ENCODE measurements at regions not wholly inside any gene's neighbourhood (a gene's known extent, or its start where the extent isn't known, plus 50 kb on each side); places are given as distances from the start of the nearest gene placed in this dataset.

- Histone ChIP-seq H3K4ac (replicated peaks; ENCODE audit: insufficient read length, low read depth, low read length) (no peak overlapping the region), H4K8ac (ENCODE audit: extremely low read depth, insufficient read depth, low read length) (no peak overlapping the region), H2BK15ac (ENCODE audit: low read length) (no peak overlapping the region), H3K9ac (replicated peaks in 1 of 4; ENCODE audit: extremely low read depth in 1 of 4, low read depth in 3 of 4, low read length in 3 of 4) (no peak overlapping the region), H2AFZ (ENCODE audit: low read length) (no peak overlapping the region), H4K91ac (replicated peaks; ENCODE audit: insufficient read length, low read length) (no peak overlapping the region), H3K14ac (ENCODE audit: insufficient read length) (no peak overlapping the region), H3K27ac (ENCODE audit: low read depth, low read length) (no peak overlapping the region), H3K4me2 (ENCODE audit: insufficient read depth in 1 of 2, low read depth in 2 of 2, low read length in 2 of 2) (no peak overlapping the region), H3K23ac (ENCODE audit: insufficient read length) (no peak overlapping the region), H2BK120ac (replicated peaks; ENCODE audit: low read depth, low read length) (no peak overlapping the region), H3K18ac (ENCODE audit: extremely low read depth, low read length) (no peak overlapping the region), H3K79me1 (ENCODE audit: low read depth, low read length) (no peaks in the 10 kb centered on the region), H3K9me3 (ENCODE audit: insufficient read depth in 2 of 2, low read depth in 1 of 2, low read length in 1 of 2) (no peaks in the 10 kb centered on the region; a peak in 1 of 4 replicates), H3K23me2 (ENCODE audit: low read depth, low read length) (no peaks in the 10 kb centered on the region), H2BK5ac (ENCODE audit: low read depth, low read length) (no peak overlapping the region), H3K36me3 (ENCODE audit: control insufficient read depth in 2 of 4, insufficient read depth in 4 of 4, low read length in 3 of 4) (no peaks in the 10 kb centered on the region), H4K20me1 (replicated peaks in 1 of 2; ENCODE audit: control insufficient read depth in 1 of 2, insufficient read depth in 2 of 2, low read length in 2 of 2) (no peaks in the 10 kb centered on the region), H3K4me3 (ENCODE audit: extremely low read depth in 1 of 4, insufficient read depth in 2 of 4, low read depth in 3 of 4, low read length in 4 of 4) (no peak overlapping the region), H3K79me2 (ENCODE audit: control insufficient read depth in 1 of 2, insufficient read depth in 2 of 2, low read length in 2 of 2) (no peaks in the 10 kb centered on the region), H4K5ac (ENCODE audit: insufficient read length, low read depth, low read length) (no peak overlapping the region), H2BK20ac (ENCODE audit: low read length) (no peak overlapping the region), H2AK5ac (ENCODE audit: low read depth, low read length) (no peak overlapping the region), H2BK12ac (ENCODE audit: low read depth, low read length) (no peak overlapping the region), H3K27me3 (replicated peaks in 1 of 4; ENCODE audit: control insufficient read depth in 3 of 4, extremely low read depth in 1 of 4, insufficient read depth in 3 of 4, low read length in 3 of 4) (no peaks in the 10 kb centered on the region; a peak in 1 of 7 replicates), H3K4me1 (replicated peaks in 1 of 4; ENCODE audit: control insufficient read depth in 3 of 4, insufficient read depth in 4 of 4, low read length in 3 of 4) (no peaks in the 10 kb centered on the region), H3K56ac (replicated peaks; ENCODE audit: insufficient read length, low read depth, low read length) (no peak overlapping the region)
- no peak for DNase-seq (ENCODE audit: low read depth in 1 of 2, low spot score in 2 of 2)
- POLR2A ChIA-PET (ENCODE audit: partially characterized antibody), result interaction anchor here (0.6 kb wide), 1 partner anchor 1104 kb away, joined by 3 read pairs; no protein-coding TSS in a partner anchor
- 85% methylated on average over 3 of the region's 3 CpGs; no CpG with 5 or more reads in 1 of the 2 experiments for WGBS, 2 experiments (ENCODE audit: extremely low coverage in 1 of 2, insufficient coverage in 1 of 2, insufficient read length in 1 of 2, insufficient replicate concordance in 2 of 2, low coverage in 1 of 2, low lambda C conversion rate in 2 of 2, missing lambda C conversion rate in 1 of 2)
- CTCF ChIA-PET (ENCODE audit: partially characterized antibody), result no interaction called here
- FAIRE-seq, result no peak
- TF ChIP-seq JUN (IDR thresholded peaks at IDR 0.05; ENCODE audit: low read depth, low read length) (no peak), SIRT6 (IDR thresholded peaks at IDR 0.05; ENCODE audit: low read length) (no peak), ASH2L (IDR thresholded peaks at IDR 0.05; ENCODE audit: low read length) (no peak), SP1 (IDR thresholded peaks at IDR 0.05; ENCODE audit: low read depth, low read length) (no peak), GTF2F1 (IDR thresholded peaks at IDR 0.05; ENCODE audit: borderline replicate concordance, low read depth, low read length) (no peak), CEBPB (IDR thresholded peaks at IDR 0.05; ENCODE audit: low read depth, low read length) (no peak), ATF2 (IDR thresholded peaks at IDR 0.05; ENCODE audit: low read length) (no peak), RAD21 (IDR thresholded peaks at IDR 0.05 in 1 of 2, conservative IDR thresholded peaks at IDR 0.05 in 1 of 2; ENCODE audit: low read depth in 2 of 2, low read length in 2 of 2) (no peak), RNF2 (IDR thresholded peaks at IDR 0.05; ENCODE audit: borderline replicate concordance, low read depth, low read length, missing control alignments, poor library complexity, severe bottlenecking) (no peak), MAFK (IDR thresholded peaks at IDR 0.05; ENCODE audit: low read depth, low read length) (no peak), BACH1 (IDR thresholded peaks at IDR 0.05; ENCODE audit: low read length) (no peak)
These were observed 194.9 kb upstream of the CDH5 start for GRCh38 chr16:66171578-66171977.

All from H1 (cell line).